ENCODE measurements at regions not wholly inside any gene's neighbourhood (a gene's known extent, or its start where the extent isn't known, plus 50 kb on each side); places are given as distances from the start of the nearest gene placed in this dataset.

- intact Hi-C loops (cut with DNase I), result no loop called here
- WGBS, 2 donors, result 76 to 82% methylated on average over 2 of the region's 2 CpGs
- Histone ChIP-seq H3K9me3 (peaks cover 0 to 8% (median 0%) of the 10 kb centered on the region in 11 donors), H3K4me1 (no peaks in the 10 kb centered on the region), H3K4me3 (no peak overlapping the region), H3K27ac (no peak overlapping the region), H3K36me3 (no peaks in the 10 kb centered on the region), H3K27me3 (no peaks in the 10 kb centered on the region)
- no peak for ATAC-seq
- no peak for TF ChIP-seq CTCF (IDR thresholded peaks at IDR 0.05)
- no peak for DNase-seq
Observed at GRCh38 chr4:178611062-178611461, 1168.8 kb upstream of the AGA start.

- WGBS, 2 donors, result 49 to 56% methylated on average over 4 of the region's 4 CpGs
- ATAC-seq, result no peak
- DNase-seq, result no peak
- H3K4me1 ChIP-seq, result no peaks in the 10 kb centered on the region
- H3K27ac ChIP-seq, result no peak overlapping the region
- H3K36me3 ChIP-seq, result no peaks in the 10 kb centered on the region
- TF ChIP-seq CTCF (IDR thresholded peaks at IDR 0.05), result no peak
- intact Hi-C loops (cut with DNase I), result no loop called here
- no peak overlapping the region for H3K4me3 ChIP-seq
- no peaks in the 10 kb centered on the region for H3K27me3 ChIP-seq
- H3K9me3 ChIP-seq, result peaks cover 0 to 3% (median 0%) of the 10 kb centered on the region in 11 donors
Observed at GRCh38 chr4:178612733-178613132, 1170.5 kb upstream of the AGA start.

- H3K4me1 ChIP-seq, result no peaks in the 10 kb centered on the region
- peaks cover 0 to 9% (median 0%) of the 10 kb centered on the region in 11 donors for H3K9me3 ChIP-seq
- H3K4me3 ChIP-seq, result no peak overlapping the region
- H3K36me3 ChIP-seq, result no peaks in the 10 kb centered on the region
- intact Hi-C loops (cut with DNase I), result no loop called here
- no peaks in the 10 kb centered on the region for H3K27me3 ChIP-seq
- TF ChIP-seq CTCF (IDR thresholded peaks at IDR 0.05), result no peak
- DNase-seq, result no peak
- no peak overlapping the region for H3K27ac ChIP-seq
- WGBS, 2 donors, result 85 to 90% methylated on average over 1 of the region's 1 CpG
- ATAC-seq, result no peak
Observed at GRCh38 chr4:178632415-178632814, 1190.2 kb upstream of the AGA start.

- WGBS, 2 donors, result 29 to 53% methylated on average over 1 of the region's 1 CpG
Observed at GRCh38 chr4:178633263-178633662, 1191.0 kb upstream of the AGA start.

More at GRCh38 chr4:178633263-178633662, 1191.0 kb upstream of the AGA start:
- ATAC-seq (no peak), DNase-seq (no peak)
- Histone ChIP-seq H3K4me3 (no peak overlapping the region), H3K9me3 (peaks cover 0 to 6% (median 0%) of the 10 kb centered on the region in 11 donors), H3K27me3 (no peaks in the 10 kb centered on the region), H3K36me3 (no peaks in the 10 kb centered on the region), H3K4me1 (no peaks in the 10 kb centered on the region), H3K27ac (no peak overlapping the region)
- no peak for TF ChIP-seq CTCF (IDR thresholded peaks at IDR 0.05)
- intact Hi-C loops (cut with DNase I), result no loop called here
